H9 (cell line): ENCODE measurements at regions not wholly inside any gene's neighbourhood (a gene's known extent, or its start where the extent isn't known, plus 50 kb on each side); places are given as distances from the start of the nearest gene placed in this dataset.

Experiments
- DNase-seq: peaks from one replicate; pipeline ENCODE4 v3.0.0-alpha.2; 2017
- H2AFZ ChIP-seq: one replicate; pipeline ENCODE4 v1.6.1; 2013; ENCODE audit warnings: mild to moderate bottlenecking, low read length, control low read depth, moderate library complexity
- H2AK5ac ChIP-seq: 2 replicates; pipeline ENCODE4 v1.6.1; 2013; ENCODE audit warnings: low read length, control low read depth, mixed read lengths; ENCODE audit not compliant: insufficient read length
- H2BK120ac ChIP-seq: one replicate; pipeline ENCODE4 v1.6.1; 2013; ENCODE audit warnings: low read depth, mild to moderate bottlenecking, low read length, control low read depth, inconsistent platforms; ENCODE audit not compliant: poor library complexity, severe bottlenecking
- H2BK12ac ChIP-seq: 2 replicates; pipeline ENCODE4 v1.6.1; 2013; ENCODE audit warnings: low read length, control low read depth, mixed read lengths, low read depth; ENCODE audit not compliant: insufficient read length
- H2BK15ac ChIP-seq: 2 replicates; pipeline ENCODE4 v1.6.1; 2013; ENCODE audit warnings: low read depth, low read length, control low read depth
- H2BK20ac ChIP-seq: one replicate; pipeline ENCODE4 v1.6.1; 2013; ENCODE audit warnings: low read depth, mild to moderate bottlenecking, low read length, control low read depth, inconsistent platforms; ENCODE audit not compliant: poor library complexity, severe bottlenecking
- H2BK5ac ChIP-seq: 2 replicates; pipeline ENCODE4 v1.6.1; 2013; ENCODE audit warnings: low read length, control low read depth, mixed read lengths; ENCODE audit not compliant: insufficient read length
- H3K14ac ChIP-seq: 2 replicates; pipeline ENCODE4 v1.6.1; 2013; ENCODE audit warnings: low read length, control low read depth; ENCODE audit not compliant: insufficient read depth
- H3K18ac ChIP-seq: 2 replicates; pipeline ENCODE4 v1.6.1; 2013; ENCODE audit warnings: low read depth, mild to moderate bottlenecking, mixed read lengths, low read length, control low read depth; ENCODE audit not compliant: insufficient read length
- H3K23ac ChIP-seq: 2 replicates; pipeline ENCODE4 v1.6.1; 2013; ENCODE audit warnings: low read length, control low read depth, mixed read lengths, low read depth; ENCODE audit not compliant: insufficient read length
- H3K23me2 ChIP-seq: 2 replicates; pipeline ENCODE4 v1.6.1; 2013; ENCODE audit warnings: low read depth, mild to moderate bottlenecking, mixed read lengths, low read length, control low read depth; ENCODE audit not compliant: insufficient read length, poor library complexity, severe bottlenecking
- H3K27ac ChIP-seq: 2 replicates; pipeline ENCODE4 v1.5.1; 2013; ENCODE audit warnings: low read length, control low read depth, mixed read lengths, low read depth; ENCODE audit not compliant: insufficient read length
- H3K27me3 ChIP-seq: 2 replicates; pipeline ENCODE4 v1.6.1; 2013; ENCODE audit warnings: low read length, control low read depth, inconsistent platforms; ENCODE audit not compliant: insufficient read depth
- H3K4ac ChIP-seq: 2 replicates; pipeline ENCODE4 v1.6.1; 2013; ENCODE audit warnings: low read depth, mild to moderate bottlenecking, control low read depth, inconsistent platforms, low read length, moderate library complexity
- H3K4me1 ChIP-seq: 2 replicates; pipeline ENCODE4 v1.6.1; 2013; ENCODE audit warnings: low read length, control low read depth, inconsistent platforms; ENCODE audit not compliant: insufficient read depth
- H3K4me2 ChIP-seq: 2 replicates; pipeline ENCODE4 v1.6.1; 2013; ENCODE audit warnings: low read length, control low read depth, mixed read lengths; ENCODE audit not compliant: insufficient read length, insufficient read depth
- H3K56ac ChIP-seq: 2 replicates; pipeline ENCODE4 v1.6.1; 2013; ENCODE audit warnings: low read depth, mild to moderate bottlenecking, mixed read lengths, low read length, control low read depth; ENCODE audit not compliant: insufficient read length
- H3K79me1 ChIP-seq: 2 replicates; pipeline ENCODE4 v1.6.1; 2013; ENCODE audit warnings: low read depth, mild to moderate bottlenecking, moderate library complexity, low read length, control low read depth, inconsistent platforms; ENCODE audit not compliant: insufficient read depth, poor library complexity, severe bottlenecking
- H3K79me2 ChIP-seq: 2 replicates; pipeline ENCODE4 v1.6.1; 2013; ENCODE audit warnings: low read length, control low read depth, inconsistent platforms; ENCODE audit not compliant: insufficient read depth
- H3K9ac ChIP-seq: 2 replicates; pipeline ENCODE4 v1.6.1; 2013; ENCODE audit warnings: low read length, control low read depth, mixed read lengths; ENCODE audit not compliant: insufficient read length; ENCODE audit errors: extremely low read depth
- H3K9me3 ChIP-seq: one replicate; pipeline ENCODE4 v1.6.1; 2013; ENCODE audit warnings: low read depth, low read length, inconsistent platforms; ENCODE audit not compliant: control insufficient read depth
- H3T11ph ChIP-seq: one replicate; pipeline ENCODE4 v1.6.1; 2013; ENCODE audit warnings: mild to moderate bottlenecking, low read length, control low read depth, inconsistent platforms
- H4K20me1 ChIP-seq: one replicate; pipeline ENCODE4 v1.6.1; 2013; ENCODE audit not compliant: control insufficient read depth, insufficient read length, insufficient read depth
- H4K5ac ChIP-seq: 2 replicates; pipeline ENCODE4 v1.6.1; 2013; ENCODE audit warnings: low read depth, mild to moderate bottlenecking, mixed read lengths, low read length, control low read depth; ENCODE audit not compliant: insufficient read length
- H4K8ac ChIP-seq: replicated peaks from 2 replicates; pipeline ENCODE4 v1.6.1; 2013; ENCODE audit warnings: low read length, control low read depth, mixed read lengths, low read depth; ENCODE audit not compliant: insufficient read length
- H4K91ac ChIP-seq: 2 replicates; pipeline ENCODE4 v1.6.1; 2013; ENCODE audit warnings: low read depth, mild to moderate bottlenecking, moderate library complexity, mixed read lengths, low read length, control low read depth; ENCODE audit not compliant: insufficient read length
- H3K27ac Mint-ChIP-seq, 3 experiments: 2 replicates in 2 of 3; 3 replicates in 1 of 3; pipeline ENCODE4 v1.8.0; 2020 to 2021; ENCODE audit warnings: mixed read lengths in 3 of 3, mild to moderate bottlenecking in 1 of 3, moderate library complexity in 1 of 3
- H3K27me3 Mint-ChIP-seq: 2 replicates; pipeline ENCODE4 v1.8.0; 2021; ENCODE audit warnings: low read depth, mild to moderate bottlenecking, moderate library complexity, mixed read lengths
- H3K36me3 Mint-ChIP-seq, 3 experiments: 2 replicates in 2 of 3; 3 replicates in 1 of 3; pipeline ENCODE4 v1.8.0; 2020 to 2021; ENCODE audit warnings: low read depth in 3 of 3, mixed read lengths in 3 of 3; ENCODE audit not compliant: insufficient read depth in 1 of 3
- H3K4me1 Mint-ChIP-seq, 2 experiments: 2 replicates each; pipeline ENCODE4 v1.8.0; 2020; ENCODE audit warnings: mixed read lengths in 2 of 2
- H3K4me3 Mint-ChIP-seq, 2 experiments: 2 replicates in 1 of 2; 3 replicates in 1 of 2; pipeline ENCODE4 v1.8.0; 2020 to 2021; ENCODE audit warnings: mild to moderate bottlenecking in 2 of 2, mixed read lengths in 2 of 2, moderate library complexity in 1 of 2
- H3K9me3 Mint-ChIP-seq, 2 experiments: 2 replicates in 1 of 2; 3 replicates in 1 of 2; pipeline ENCODE4 v1.8.0; 2020; ENCODE audit warnings: mild to moderate bottlenecking in 2 of 2, mixed read lengths in 2 of 2, moderate library complexity in 1 of 2
- CTCF ChIP-seq: fragments of 200-600 bp; sonication (generic); conservative IDR thresholded peaks from 3 replicates; pipeline ENCODE4 v1.8.0; 2021; ENCODE audit warnings: antibody characterized with exemption, mild to moderate bottlenecking
- WGBS: extraction: QIAGEN DNeasy Blood & Tissue Kit; methylation state at CpG from one replicate; pipeline ENCODE4 v1.1.7; 2013; ENCODE audit warnings: missing lambda C conversion rate, low lambda C conversion rate, mixed read lengths; ENCODE audit not compliant: insufficient read length; ENCODE audit errors: extremely low coverage; 5-methylcytosine and 5-hydroxymethylcytosine counted together

- Histone ChIP-seq H2AFZ (no peak overlapping the region), H3K56ac (no peak overlapping the region), H3K27ac (no peak overlapping the region), H4K91ac (no peak overlapping the region), H3K79me2 (no peaks in the 10 kb centered on the region), H3T11ph (no peak overlapping the region), H4K5ac (no peak overlapping the region), H3K4me2 (no peak overlapping the region), H2BK20ac (no peak overlapping the region), H3K27me3 (no peaks in the 10 kb centered on the region), H3K4ac (no peak overlapping the region), H2BK15ac (no peak overlapping the region), H3K79me1 (no peaks in the 10 kb centered on the region), H3K9me3 (no peaks in the 10 kb centered on the region), H4K20me1 (no peaks in the 10 kb centered on the region), H2BK5ac (no peak overlapping the region), H2BK120ac (no peak overlapping the region), H3K18ac (no peak overlapping the region), H3K9ac (no peak overlapping the region), H4K8ac (no peak overlapping the region), H2AK5ac (no peak overlapping the region), H3K4me1 (no peaks in the 10 kb centered on the region), H3K14ac (no peak overlapping the region), H2BK12ac (no peak overlapping the region), H3K23me2 (no peaks in the 10 kb centered on the region), H3K23ac (no peak overlapping the region)
- DNase-seq: no peak
- TF ChIP-seq CTCF: no peak
- H3K36me3 Mint-ChIP-seq: no peaks in the 10 kb centered on the region
- no peak overlapping the region for H3K4me3 Mint-ChIP-seq
- WGBS: no CpG with 5 or more reads among the region's 1 CpG
- peaks cover 7% of the 10 kb centered on the region in 2 experiments; a peak in 3 of 4 replicates for H3K4me1 Mint-ChIP-seq
- H3K9me3 Mint-ChIP-seq: no peaks in the 10 kb centered on the region
- no peak overlapping the region for H3K27ac Mint-ChIP-seq
- H3K27me3 Mint-ChIP-seq: no peaks in the 10 kb centered on the region
Measured at GRCh38 chr3:69650066-69650419, 89.2 kb upstream of the MITF start.
